Lung (tissue), 11 donors: ENCODE measurements at regions not wholly inside any gene's neighbourhood (a gene's known extent, or its start where the extent isn't known, plus 50 kb on each side); places are given as distances from the start of the nearest gene placed in this dataset.
"Not testable (repeated sequence)": the region's sequence is repeated elsewhere in the genome, so short reads cannot be mapped to it uniquely, and the experiment has no call there.

Experiments
- ATAC-seq: fragments of 200-7000 bp; cut with Tn5 transposase; one replicate; pipeline ENCODE4 v1.9.1; 2020; ENCODE audit warnings: moderate number of reproducible peaks; ENCODE audit not compliant: insufficient read depth, low FRiP score
- DNase-seq, 3 donors: peaks; one replicate each; pipeline ENCODE4 v3.0.0-alpha.2; 2013 to 2017
- H3K27ac ChIP-seq, 2 donors: one replicate each; pipeline ENCODE4 v1.5.1; 2013; ENCODE audit warnings: mild to moderate bottlenecking in 2 of 2, moderate library complexity in 2 of 2, control low read depth in 1 of 2, inconsistent platforms in 1 of 2, low read depth in 1 of 2, low read length in 1 of 2
- H3K27me3 ChIP-seq, 3 donors: one replicate each; pipeline ENCODE4 v1.5.1; 2013; ENCODE audit warnings: low read length in 2 of 3; ENCODE audit not compliant: control insufficient read depth in 3 of 3, insufficient read depth in 3 of 3
- H3K36me3 ChIP-seq, 4 donors: one replicate each; pipeline ENCODE4 v1.5.1; 2013; ENCODE audit warnings: low read length in 4 of 4, mild to moderate bottlenecking in 1 of 4, moderate library complexity in 1 of 4; ENCODE audit not compliant: control insufficient read depth in 4 of 4, insufficient read depth in 4 of 4
- H3K4me1 ChIP-seq, 5 donors: one replicate each; pipeline ENCODE4 v1.5.1; 2013; ENCODE audit warnings: low read length in 5 of 5, mild to moderate bottlenecking in 2 of 5, moderate library complexity in 1 of 5; ENCODE audit not compliant: control insufficient read depth in 5 of 5, insufficient read depth in 5 of 5
- H3K4me3 ChIP-seq: one replicate; pipeline ENCODE4 v1.5.1; 2013; ENCODE audit warnings: mild to moderate bottlenecking, control low read depth, moderate library complexity
- H3K9ac ChIP-seq, 2 donors: one replicate each; pipeline ENCODE4 v1.5.1; 2013; ENCODE audit warnings: low read length in 2 of 2, control low read depth in 1 of 2; ENCODE audit not compliant: insufficient read depth in 1 of 2
- H3K9me3 ChIP-seq, 4 donors: one replicate each; pipeline ENCODE4 v1.5.1; 2013; ENCODE audit warnings: low read length in 3 of 4, mild to moderate bottlenecking in 1 of 4, moderate library complexity in 1 of 4; ENCODE audit not compliant: control insufficient read depth in 4 of 4, insufficient read depth in 3 of 4
- CTCF ChIP-seq: IDR thresholded peaks from 2 replicates; pipeline ENCODE4 v1.5.1; 2012; ENCODE audit warnings: mild to moderate bottlenecking; ENCODE audit errors: control extremely low read depth, extremely low read depth
- WGBS, 2 donors: extraction: QIAGEN DNeasy Blood & Tissue Kit; methylation state at CpG; one replicate each; pipeline ENCODE4 v1.1.7; 2013; 5-methylcytosine and 5-hydroxymethylcytosine counted together
- donor health status: control.
- donor health status: control.
- donor health status: Bipolar disorder and iron deficiency.
- donor health status: healthy.
- donor health status: DM: yes; HTN: yes; CAD: no.

DNA sequence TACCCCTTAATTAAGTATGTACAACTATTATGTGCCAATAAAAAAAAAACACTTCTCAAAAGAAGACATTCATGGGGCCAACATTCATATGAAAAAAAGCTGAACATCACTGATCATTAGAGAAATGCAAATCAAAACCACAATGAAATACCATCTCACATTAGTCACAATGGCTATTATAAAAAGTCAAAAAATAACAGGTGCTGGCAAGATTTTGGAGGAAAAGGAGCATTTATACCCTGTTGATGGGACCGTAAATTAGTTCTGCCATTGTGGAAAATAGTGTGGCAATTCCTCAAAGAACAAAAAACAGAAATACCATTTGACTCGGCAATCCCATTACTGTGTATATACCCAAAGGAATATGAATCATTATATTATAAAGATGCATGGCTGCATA is 229.9 kb downstream of the PAPSS1 start:
- Histone ChIP-seq H3K27me3 (no peaks in the 10 kb centered on the region), H3K36me3 (no peaks in the 10 kb centered on the region), H3K4me1 (no peaks in the 10 kb centered on the region), H3K9ac (no peak overlapping the region), H3K27ac (no peak overlapping the region), H3K4me3 (no peak overlapping the region), H3K9me3 (peaks cover 0 to 3% (median 0%) of the 10 kb centered on the region in 4 donors)
- TF ChIP-seq CTCF, result no peak
- no peak for DNase-seq
- ATAC-seq, result no peak
- 94 to 97% methylated on average over 2 of the region's 2 CpGs for WGBS, 2 donors

DNA sequence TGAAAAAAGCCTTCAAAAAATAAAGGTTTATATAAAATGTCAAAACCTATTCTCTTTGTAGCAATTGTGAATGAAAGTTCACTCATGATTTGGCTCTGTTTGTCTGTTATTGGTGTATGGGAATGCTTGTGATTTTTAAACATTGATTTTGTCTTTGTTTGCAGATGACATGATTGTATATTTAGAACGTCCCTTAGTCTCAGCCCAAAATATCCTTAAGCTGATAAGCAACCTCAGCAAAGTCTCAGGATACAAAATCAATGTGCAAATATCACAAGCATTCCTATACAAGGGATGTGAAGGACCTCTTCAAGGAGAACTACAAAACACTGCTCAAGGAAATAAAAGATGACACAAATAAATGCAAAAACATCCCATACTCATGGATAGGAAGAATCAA is 236.4 kb downstream of the PAPSS1 start:
- H3K4me3 ChIP-seq, H3K9ac ChIP-seq, H3K4me1 ChIP-seq, H3K27me3 ChIP-seq, H3K36me3 ChIP-seq, ATAC-seq, H3K27ac ChIP-seq: not testable (repeated sequence)
- peaks cover 0 to 19% (median 6%) of the 10 kb centered on the region in 4 donors for H3K9me3 ChIP-seq
- 0 to 42% methylated on average over 1 of the region's 1 CpG for WGBS, 2 donors
- DNase-seq, result peak in 1 of 3 donors; percentile 3

DNA sequence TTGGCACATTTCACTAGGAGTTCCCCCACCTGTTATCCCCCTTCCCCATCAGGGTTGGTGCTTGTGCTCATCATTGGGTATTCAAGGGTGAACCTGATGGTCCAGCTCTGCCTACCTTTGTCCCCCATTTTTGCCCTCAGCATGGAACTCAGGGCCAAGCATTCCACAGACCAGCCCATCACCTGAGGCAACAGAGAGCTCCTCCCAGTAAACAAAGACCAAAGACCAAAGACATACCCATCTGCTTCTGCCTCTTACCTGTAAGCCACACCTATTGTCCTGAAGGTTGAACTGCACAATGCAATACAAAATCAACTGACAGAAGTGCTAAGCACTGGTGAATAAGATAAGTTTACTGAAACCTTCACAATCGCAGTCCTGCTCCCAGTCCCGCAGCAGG is 237.5 kb downstream of the PAPSS1 start:
- Histone ChIP-seq H3K36me3 (no peaks in the 10 kb centered on the region), H3K4me3 (no peak overlapping the region), H3K4me1 (no peaks in the 10 kb centered on the region), H3K27me3 (no peaks in the 10 kb centered on the region), H3K9ac (no peak overlapping the region), H3K27ac (no peak overlapping the region), H3K9me3 (peaks cover 0 to 20% (median 7%) of the 10 kb centered on the region in 4 donors)
- no peak for TF ChIP-seq CTCF
- DNase-seq (no peak), ATAC-seq (no peak)
- WGBS, 2 donors, result 86 to 94% methylated on average over 2 of the region's 2 CpGs

- Histone ChIP-seq H3K27ac (no peak overlapping the region), H3K36me3 (no peaks in the 10 kb centered on the region), H3K4me3 (no peak overlapping the region), H3K9me3 (peaks cover 0 to 20% (median 7%) of the 10 kb centered on the region in 4 donors), H3K4me1 (no peaks in the 10 kb centered on the region), H3K9ac (no peak overlapping the region), H3K27me3 (no peaks in the 10 kb centered on the region)
- DNase-seq, result no peak
- no peak for TF ChIP-seq CTCF
- ATAC-seq, result no peak
These were observed 241.6 kb downstream of the PAPSS1 start for GRCh38 chr4:107478327-107478980.
